ENCODE measurements at regions not wholly inside any gene's neighbourhood (a gene's known extent, or its start where the extent isn't known, plus 50 kb on each side); places are given as distances from the start of the nearest gene placed in this dataset.

- 44% methylated on average over 3 of the region's 3 CpGs for WGBS (ENCODE audit: insufficient coverage, low coverage, missing lambda C conversion rate)
- Histone ChIP-seq H3K9me3 (replicated peaks; ENCODE audit: control insufficient read depth, insufficient read depth, low read depth, low read length) (no peaks in the 10 kb centered on the region), H3K4me2 (ENCODE audit: insufficient read depth, low read length) (no peak overlapping the region), H3K4me1 (replicated peaks in 1 of 2; ENCODE audit: control insufficient read depth in 2 of 2, insufficient read depth in 2 of 2, low read length in 2 of 2) (peaks cover 0 to 20% of the 10 kb centered on the region in 2 experiments; a peak in 3 of 5 replicates), H4K20me1 (replicated peaks; ENCODE audit: control insufficient read depth, insufficient read depth, low read length) (no peaks in the 10 kb centered on the region), H3K4me3 (no peak overlapping the region), H3K9ac (ENCODE audit: insufficient read depth in 1 of 2, low read depth in 2 of 2, low read length in 2 of 2) (no peak overlapping the region), H3K36me3 (ENCODE audit: control insufficient read depth, insufficient read depth, low read length) (no peaks in the 10 kb centered on the region), H3K9me1 (ENCODE audit: control insufficient read depth, insufficient read depth, low read length) (no peaks in the 10 kb centered on the region), H3K27ac (ENCODE audit: extremely low read depth, low read depth, low read length) (no peak overlapping the region), H3K27me3 (ENCODE audit: control insufficient read depth in 2 of 2, insufficient read depth in 2 of 2, low read length in 2 of 2) (no peaks in the 10 kb centered on the region), H2AFZ (ENCODE audit: low read depth, low read length) (no peak overlapping the region), H3K79me2 (ENCODE audit: control insufficient read depth, insufficient read depth, low read length) (no peaks in the 10 kb centered on the region)
- ATAC-seq (no peak), DNase-seq (ENCODE audit: extremely low read depth in 1 of 4, low spot score in 3 of 4) (no peak), FAIRE-seq (no peak)
- ChIA-PET POLR2A (interaction anchor here (0.7 kb wide), 1 partner anchor 22 kb away, joined by 3 read pairs; no protein-coding TSS in a partner anchor), CTCF (ENCODE audit: low intra/inter-chr PET ratio) (no interaction called here)
- BruUV-seq (replicated peaks) = no TSS peak
- TF ChIP-seq ZNF134 (CRISPR knock-in tag; conservative IDR thresholded peaks at IDR 0.05) (peak; percentile 97), ZNF354B (CRISPR knock-in tag; IDR thresholded peaks at IDR 0.05) (no peak), RBM25 (IDR thresholded peaks at IDR 0.05; ENCODE audit: low read depth, low read length, severe bottlenecking) (peak; percentile 31), NFYB (IDR thresholded peaks at IDR 0.05; ENCODE audit: extremely low read depth, insufficient read length) (no peak)
- intact Hi-C loops (cut with micrococcal nuclease) = no loop called here
- in situ Hi-C loops (cut with MboI) = no loop called here
These were observed 94.0 kb upstream of the COX7C start for GRCh38 chr5:86523718-86524117.

GRCh38 chr5:86525622-86526021 lies 92.1 kb upstream of the COX7C start:
- DNase-seq (ENCODE audit: extremely low read depth in 1 of 4, low spot score in 3 of 4) (no peak), FAIRE-seq (no peak), ATAC-seq (no peak)
- intact Hi-C loops (cut with micrococcal nuclease) (loop anchor here (1.0 to 2.0 kb wide), 2 partner anchors 45 to 92 kb away; partner anchors contain the start of gene COX7C), in situ Hi-C loops (cut with MboI) (no loop called here)
- H3K27ac ChIP-seq (ENCODE audit: extremely low read depth, low read depth, low read length) = no peak overlapping the region
- H4K20me1 ChIP-seq (replicated peaks; ENCODE audit: control insufficient read depth, insufficient read depth, low read length) = no peaks in the 10 kb centered on the region
- no TSS peak for BruUV-seq (replicated peaks)
- no peaks in the 10 kb centered on the region for H3K9me3 ChIP-seq (replicated peaks; ENCODE audit: control insufficient read depth, insufficient read depth, low read depth, low read length)
- no peak overlapping the region for H3K9ac ChIP-seq (ENCODE audit: insufficient read depth in 1 of 2, low read depth in 2 of 2, low read length in 2 of 2)
- 37% methylated on average over 2 of the region's 2 CpGs for WGBS (ENCODE audit: insufficient coverage, low coverage, missing lambda C conversion rate)
- H3K36me3 ChIP-seq (ENCODE audit: control insufficient read depth, insufficient read depth, low read length) = no peaks in the 10 kb centered on the region
- H3K4me3 ChIP-seq = no peak overlapping the region
- H3K9me1 ChIP-seq (ENCODE audit: control insufficient read depth, insufficient read depth, low read length) = no peaks in the 10 kb centered on the region
- no peaks in the 10 kb centered on the region for H3K27me3 ChIP-seq (ENCODE audit: control insufficient read depth in 2 of 2, insufficient read depth in 2 of 2, low read length in 2 of 2)
- H3K79me2 ChIP-seq (ENCODE audit: control insufficient read depth, insufficient read depth, low read length) = no peaks in the 10 kb centered on the region
- ChIA-PET CTCF (ENCODE audit: low intra/inter-chr PET ratio) (no interaction called here), POLR2A (interaction anchor here (0.7 to 1.0 kb wide), 2 partner anchors 38 to 159 kb away, joined by 3 read pairs; no protein-coding TSS in a partner anchor)
- H3K4me2 ChIP-seq (ENCODE audit: insufficient read depth, low read length) = no peak overlapping the region
- H3K4me1 ChIP-seq (replicated peaks in 1 of 2; ENCODE audit: control insufficient read depth in 2 of 2, insufficient read depth in 2 of 2, low read length in 2 of 2) = peaks cover 7 to 27% of the 10 kb centered on the region in 2 experiments; a peak in 3 of 5 replicates
- H2AFZ ChIP-seq (ENCODE audit: low read depth, low read length) = no peak overlapping the region
- TF ChIP-seq CEBPG (CRISPR knock-in tag; IDR thresholded peaks at IDR 0.05) (no peak), CEBPG (tag; conservative IDR thresholded peaks at IDR 0.05 in 1 of 2, IDR thresholded peaks at IDR 0.05 in 1 of 2) (peak; percentile 17 to 50; a peak in 2 of 4 replicates), ELK3 (CRISPR knock-in tag; IDR thresholded peaks at IDR 0.05) (no peak)
